HG03521 (cell line): ENCODE measurements at regions not wholly inside any gene's neighbourhood (a gene's known extent, or its start where the extent isn't known, plus 50 kb on each side); places are given as distances from the start of the nearest gene placed in this dataset.

Experiments
- ATAC-seq: cut with Tn5 transposase; IDR thresholded peaks from one replicate; pipeline ENCODE4 v1.9.1; 2021; ENCODE audit warnings: mild to moderate bottlenecking, moderate library complexity; ENCODE audit not compliant: unreplicated experiment

DNA sequence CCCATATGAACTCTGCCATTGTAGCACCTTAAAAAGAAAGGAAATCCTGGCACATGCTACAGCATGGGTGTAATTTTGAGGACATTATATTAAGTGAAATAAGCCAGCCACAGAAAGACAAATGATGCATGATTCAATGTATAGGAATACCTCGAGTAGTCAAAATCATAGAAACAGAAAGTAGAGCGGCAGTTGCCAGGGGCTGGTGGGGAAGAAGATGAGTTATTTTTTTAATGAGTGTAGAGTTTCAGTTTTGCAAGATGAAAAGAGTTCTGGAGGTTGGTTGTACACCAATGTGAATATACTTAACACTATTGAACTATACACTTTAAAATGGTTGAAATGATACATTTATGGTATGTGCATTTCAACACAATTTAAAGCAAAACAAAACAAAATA is 133.0 kb downstream of the ZDHHC21 start:
- ATAC-seq = peak; percentile 56

DNA sequence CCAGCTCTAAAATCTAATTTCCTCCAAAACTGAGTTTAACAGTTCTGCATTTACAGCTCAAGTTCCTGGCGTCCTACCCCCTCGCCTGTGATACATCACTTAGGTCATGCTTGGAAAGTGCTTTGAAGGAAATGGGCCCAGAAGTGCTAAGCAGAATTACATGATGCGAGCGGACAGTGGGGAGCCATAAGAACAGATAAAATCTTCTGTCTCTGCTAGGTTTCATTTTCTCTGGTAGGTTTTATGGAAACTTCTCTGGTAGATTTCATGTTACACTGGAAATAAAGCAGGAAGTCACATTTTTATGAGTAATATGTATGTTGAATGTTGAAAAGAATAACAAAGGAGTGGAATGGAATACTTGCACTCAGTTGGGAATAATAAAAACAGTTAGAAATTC is 138.3 kb downstream of the ZDHHC21 start:
- ATAC-seq = no peak

DNA sequence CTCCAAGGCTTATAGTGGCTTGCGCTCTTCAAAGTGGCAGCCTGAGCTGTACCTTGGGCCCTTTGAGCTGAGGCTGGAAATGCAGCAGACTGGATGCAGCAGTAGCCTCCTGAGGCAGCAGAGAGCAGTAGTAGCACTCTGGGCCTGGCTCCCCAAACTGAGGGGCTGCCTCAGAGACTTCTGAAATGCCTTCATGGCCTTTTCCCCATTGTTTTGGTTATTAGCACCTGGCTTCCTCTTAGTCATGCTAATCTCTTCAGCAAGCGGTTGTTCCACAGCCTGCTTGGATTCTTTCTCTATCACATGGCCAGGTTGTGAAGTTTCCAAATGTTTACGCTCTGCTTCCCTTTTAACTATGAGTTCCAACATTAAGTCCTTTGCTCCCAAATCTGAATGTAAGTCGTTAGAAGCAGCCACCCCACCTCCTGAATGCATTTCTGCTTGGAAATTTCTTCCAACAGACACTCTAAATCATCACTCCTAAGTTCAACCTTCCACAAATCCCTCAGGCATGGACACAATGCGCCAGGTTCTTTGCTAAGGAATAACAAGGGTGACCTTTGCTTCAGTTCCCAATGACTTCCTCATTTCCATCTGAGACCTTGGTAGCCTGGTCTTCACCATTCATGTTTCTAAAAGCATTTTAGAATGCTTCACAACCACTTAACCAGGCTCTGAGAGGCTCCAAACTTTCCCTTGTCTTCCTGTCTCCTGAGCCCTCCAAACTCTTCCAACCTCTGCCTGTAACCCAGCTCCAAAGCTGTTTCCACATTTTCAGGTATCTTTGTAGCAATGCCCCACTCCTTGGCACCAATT is 145.8 kb downstream of the ZDHHC21 start:
- ATAC-seq = no peak

DNA sequence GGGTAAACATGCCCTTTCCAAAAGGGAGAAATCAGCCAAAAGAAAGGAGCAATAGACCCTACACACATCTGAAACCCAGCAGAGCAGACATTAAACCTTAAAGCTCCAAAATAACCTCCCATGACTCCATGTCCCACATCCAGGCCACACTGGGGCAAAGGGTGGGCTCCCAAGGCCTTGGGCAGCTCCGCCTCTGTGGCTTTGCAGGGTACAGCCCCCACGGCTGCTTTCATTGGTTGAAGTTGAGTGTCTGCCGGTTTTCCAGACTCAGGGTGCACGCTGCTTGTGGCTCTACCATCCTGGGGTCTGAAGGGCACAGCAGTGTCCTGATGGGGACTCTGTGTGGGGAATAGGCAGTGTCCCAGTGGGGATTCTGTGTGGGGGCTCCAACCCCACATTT is 146.5 kb downstream of the ZDHHC21 start:
- ATAC-seq = no peak

DNA sequence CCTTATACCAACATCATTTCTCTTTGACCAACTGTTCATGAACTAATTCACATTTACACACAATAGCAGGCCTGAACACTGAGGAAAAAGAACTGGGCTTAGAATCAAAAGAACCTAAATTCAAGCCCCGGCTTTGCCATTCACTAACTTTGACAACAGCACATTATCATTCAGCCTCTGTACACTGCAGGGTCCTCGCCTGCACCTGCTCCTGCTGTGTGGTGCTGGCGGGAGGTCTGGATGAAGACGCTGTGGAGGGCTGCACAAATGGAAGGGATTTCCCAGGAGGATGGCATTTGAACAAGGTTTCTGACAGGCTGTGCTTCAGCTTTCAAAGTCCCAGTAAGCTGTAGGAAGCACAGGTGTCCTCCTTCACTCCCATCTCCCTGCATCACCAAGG is 151.2 kb downstream of the ZDHHC21 start:
- no peak for ATAC-seq

DNA sequence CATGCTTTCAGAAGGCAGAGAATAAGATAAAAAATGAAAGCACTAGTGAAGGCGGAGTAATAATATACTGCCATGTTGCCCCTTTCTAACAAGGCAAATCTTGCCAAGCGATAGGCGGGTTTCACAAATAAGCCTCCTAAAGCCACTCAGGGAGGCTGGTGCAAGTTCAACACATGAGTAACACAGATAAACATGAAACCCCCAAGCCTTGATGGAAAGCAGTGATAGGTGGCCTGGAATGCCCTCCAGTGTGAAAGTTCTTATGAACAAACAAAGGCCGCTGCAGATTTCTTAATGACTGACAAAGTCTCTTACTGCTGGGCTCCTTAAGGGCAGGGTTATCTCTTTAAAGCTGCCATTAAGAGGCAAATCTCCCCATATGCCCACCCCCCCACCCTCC is 154.7 kb downstream of the ZDHHC21 start:
- ATAC-seq = no peak

DNA sequence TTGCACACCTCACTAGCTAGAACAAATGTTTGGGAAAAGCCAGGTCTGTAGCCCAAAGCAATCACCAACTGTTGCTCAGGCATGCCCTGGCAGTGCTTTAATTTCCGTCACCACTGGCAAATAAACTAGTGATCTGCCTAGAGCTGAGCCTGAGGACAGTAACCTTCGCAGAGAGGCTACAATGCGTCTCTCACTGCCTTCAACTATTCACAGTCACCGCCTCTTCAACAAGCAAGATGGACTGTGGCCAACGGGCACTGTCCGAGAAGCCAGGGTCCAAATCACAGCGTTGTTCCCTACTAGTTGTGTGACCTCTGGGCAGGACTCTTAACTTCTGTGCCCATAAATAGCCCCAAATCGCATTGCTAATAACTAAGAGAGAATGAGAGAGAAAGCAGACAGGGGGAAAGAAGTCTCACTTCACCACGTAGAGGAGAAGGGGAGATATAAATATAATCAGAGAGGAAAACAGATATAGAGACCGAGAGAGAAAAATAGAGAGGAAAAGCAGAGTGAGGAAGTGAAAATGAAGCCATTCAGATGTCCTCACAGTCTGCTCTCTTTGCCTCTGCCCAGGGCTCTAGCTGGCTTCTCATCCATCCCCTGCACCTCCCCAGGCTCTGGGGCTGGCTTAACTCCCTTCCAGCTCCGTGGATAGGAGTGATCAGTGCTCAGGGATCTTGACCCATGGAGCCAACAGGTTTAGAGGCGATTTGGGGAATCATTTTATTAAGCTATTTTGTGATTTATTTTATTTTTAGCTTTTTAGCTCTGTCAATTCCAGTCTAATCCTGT is 157.9 kb downstream of the ZDHHC21 start:
- ATAC-seq = no peak

DNA sequence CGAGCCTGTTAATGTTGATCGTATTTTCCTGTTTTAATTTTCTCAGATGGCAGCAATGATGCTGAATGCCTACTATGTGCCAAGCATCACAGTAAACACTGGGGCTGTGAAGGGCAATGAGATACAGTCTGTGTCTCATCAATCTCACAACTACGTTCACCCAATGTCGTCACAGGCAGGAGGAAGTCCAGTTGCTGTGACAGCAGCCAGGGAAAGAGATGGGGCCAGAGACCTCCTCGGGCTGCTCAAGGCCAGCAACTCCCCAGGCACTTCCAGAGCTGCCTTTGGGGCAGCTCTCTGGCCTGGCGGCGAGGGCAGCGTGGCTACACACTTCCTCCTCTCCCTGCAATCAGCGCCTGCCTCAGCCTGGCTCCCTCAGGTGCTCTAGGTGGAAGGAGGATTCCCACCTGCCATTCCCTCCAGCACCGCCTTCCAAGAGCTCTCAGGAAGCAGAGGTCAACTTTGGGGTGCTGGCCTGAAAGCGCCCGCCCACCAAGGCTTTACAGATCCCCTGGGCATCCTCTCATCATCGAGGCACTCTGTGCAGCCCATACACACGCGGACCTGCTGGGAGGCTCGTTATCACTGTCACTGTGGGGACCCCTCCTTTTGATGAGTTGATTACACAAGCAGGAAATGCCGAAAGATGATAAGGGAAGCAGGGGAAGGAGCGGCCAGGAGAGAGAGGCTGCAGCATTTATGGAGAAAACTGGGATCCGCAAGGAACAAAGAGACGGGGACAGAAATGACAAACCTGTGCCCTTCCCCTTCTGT is 159.2 kb downstream of the ZDHHC21 start:
- no peak for ATAC-seq

DNA sequence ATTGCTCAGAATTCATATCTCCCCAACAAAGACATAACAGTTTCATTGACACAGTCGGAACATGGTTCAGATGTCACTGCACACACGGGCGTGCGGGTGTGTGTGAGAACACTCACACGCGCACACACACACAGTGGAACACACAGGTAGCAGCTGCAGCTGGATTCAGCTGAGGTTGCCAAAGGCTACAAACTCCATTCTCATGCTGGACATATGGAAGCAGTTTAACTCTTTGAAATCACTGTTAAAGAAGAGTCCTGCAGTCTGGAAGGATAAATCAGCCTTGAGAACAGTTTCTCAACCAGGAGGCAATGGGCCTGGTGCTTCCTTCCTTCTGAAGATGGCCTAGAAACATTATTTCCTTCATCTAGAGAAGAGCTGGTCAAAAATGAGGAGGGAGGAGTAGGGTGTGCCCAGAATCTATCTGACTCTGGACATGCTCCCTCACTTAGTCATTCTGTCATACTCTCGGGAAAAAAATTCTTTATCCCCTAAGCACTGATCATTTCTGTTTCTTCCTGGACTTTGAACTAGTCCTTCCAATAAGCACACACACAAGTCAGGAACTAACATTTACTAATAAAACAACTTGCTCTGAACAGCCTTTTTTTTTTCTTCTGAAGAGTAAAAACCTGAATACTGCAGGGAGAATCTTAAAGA is 160.6 kb downstream of the ZDHHC21 start:
- no peak for ATAC-seq

DNA sequence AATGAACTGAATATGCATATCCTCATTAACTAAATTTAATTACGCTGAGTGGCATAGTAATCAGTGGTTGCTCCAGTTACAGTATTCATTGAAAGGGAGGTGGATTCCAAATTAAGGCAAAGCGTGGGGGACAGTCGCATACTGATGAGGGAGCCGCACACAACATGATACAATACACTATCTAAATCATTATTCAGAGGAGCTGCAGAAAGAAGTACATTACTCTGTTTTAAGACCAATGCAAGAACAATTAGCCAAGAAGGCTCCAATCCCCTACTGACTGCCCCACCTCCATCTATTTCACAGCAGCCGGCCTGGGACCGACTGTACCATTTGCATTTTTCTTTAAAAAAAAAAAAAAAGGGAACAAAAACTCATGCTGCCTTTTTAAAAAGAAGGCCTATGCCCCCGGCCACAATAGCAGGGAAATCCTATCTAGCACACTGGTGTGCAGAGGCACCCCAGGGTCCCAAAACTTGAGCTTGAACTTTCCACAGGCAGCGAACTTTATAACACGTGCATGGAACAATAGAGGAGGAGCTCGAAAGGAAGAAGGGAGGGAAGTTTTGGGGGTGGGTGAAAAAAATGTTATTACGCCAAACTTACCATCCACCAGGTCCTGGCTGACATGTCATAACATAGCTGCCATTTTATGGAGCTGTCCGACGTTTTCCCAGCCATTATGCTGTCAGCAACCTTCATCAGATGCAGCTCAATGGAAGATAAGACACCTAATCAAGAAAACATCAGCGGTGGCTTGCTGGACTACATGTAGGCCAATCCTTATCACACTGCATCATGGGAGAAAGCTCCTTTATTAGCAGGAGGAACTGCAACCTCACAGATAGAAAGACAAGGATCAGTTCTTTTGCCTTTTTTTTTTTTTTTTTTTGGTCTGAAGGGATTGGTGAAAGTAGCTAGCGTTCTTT is 161.6 kb downstream of the ZDHHC21 start:
- no peak for ATAC-seq

DNA sequence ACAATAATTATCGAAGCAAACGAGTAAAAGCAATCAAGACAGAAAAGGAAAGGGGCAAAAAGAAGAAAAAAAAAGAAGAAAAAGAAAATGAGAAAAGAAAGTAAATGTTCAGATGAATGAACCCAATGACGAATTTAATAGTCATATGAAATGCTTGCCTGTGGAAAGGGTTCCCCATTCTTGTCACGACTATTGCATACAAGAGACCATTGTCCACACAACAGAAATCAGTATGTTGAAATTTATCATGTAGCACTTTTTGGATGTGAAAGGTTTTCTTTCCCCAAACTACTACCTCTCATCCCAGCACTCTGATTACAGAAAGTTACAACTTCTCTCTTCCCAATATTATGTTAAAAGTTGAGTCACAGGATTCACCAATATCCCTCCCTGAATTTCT is 162.4 kb downstream of the ZDHHC21 start:
- ATAC-seq = no peak

DNA sequence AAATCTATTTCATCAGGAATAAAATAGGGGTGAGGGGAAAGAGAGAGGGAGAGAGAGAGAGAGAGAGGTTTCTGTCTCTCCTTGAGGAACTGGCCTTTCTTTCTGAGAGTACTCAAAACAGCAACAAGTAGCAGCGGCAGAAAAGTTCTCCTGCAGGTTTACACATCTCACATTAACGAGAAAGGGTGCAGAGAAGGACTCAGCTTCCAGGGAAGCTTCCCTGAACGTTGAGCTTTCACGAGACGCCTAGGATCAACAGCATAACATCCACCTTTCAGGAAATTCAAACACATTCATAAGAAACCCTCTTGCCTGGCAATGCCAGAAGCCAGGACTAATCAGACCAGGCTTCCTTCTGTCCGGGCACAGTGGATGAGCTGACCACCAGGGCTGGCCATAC is 162.9 kb downstream of the ZDHHC21 start:
- no peak for ATAC-seq

DNA sequence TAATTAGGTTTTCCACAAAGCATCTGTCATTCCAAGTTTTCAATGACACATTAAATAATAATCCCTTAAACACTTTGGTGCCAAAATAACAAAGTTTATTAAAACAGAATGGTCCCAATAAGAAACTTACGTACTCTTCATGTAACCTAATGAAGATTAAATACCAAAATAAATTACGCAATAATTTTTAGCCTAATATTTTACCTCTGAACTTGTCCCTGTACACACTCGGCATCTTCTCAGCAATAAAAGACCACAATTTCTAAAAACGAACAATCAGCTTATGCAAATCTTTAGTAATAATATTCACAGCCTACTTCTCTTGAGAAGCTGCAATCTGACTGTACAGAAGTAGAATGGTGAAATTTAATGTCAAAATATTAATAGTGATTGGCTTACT is 163.6 kb downstream of the ZDHHC21 start:
- ATAC-seq = no peak

DNA sequence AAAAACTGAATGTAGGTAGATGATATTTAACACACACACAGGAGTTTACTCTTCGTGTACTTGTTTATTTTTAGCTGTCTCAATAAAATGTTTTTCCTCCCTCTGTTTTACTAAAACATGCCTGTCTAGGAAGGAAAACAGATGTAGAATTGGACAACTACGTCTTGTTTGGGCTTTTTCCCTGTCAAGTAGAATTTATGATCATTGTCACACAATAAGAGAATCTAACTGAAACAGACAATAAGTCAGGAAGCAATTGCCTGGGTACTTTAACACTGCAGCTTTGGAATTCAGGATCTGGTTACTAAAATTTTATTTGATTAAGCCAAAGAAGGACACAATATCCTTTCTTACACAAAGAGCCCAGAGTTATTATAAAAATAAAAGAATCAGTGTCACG is 164.2 kb downstream of the ZDHHC21 start:
- no peak for ATAC-seq

DNA sequence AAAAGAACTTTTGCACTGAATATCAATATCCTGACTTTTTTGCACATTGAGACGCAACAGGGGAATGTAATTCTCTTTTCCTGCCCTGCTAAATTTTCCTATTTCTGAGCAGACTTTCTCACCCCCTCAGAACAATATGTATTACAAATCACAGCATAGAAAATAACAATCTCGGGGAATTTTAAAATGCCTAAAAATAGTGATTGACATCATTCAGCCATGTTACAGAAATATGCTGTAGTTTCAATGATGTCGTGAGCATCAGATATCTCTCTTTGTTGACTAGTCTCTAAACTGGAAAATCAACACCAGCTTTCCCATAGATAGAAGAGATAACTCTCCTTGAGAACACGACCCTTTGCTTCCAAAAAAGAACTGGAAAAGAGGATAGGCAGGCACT is 166.7 kb downstream of the ZDHHC21 start:
- no peak for ATAC-seq

DNA sequence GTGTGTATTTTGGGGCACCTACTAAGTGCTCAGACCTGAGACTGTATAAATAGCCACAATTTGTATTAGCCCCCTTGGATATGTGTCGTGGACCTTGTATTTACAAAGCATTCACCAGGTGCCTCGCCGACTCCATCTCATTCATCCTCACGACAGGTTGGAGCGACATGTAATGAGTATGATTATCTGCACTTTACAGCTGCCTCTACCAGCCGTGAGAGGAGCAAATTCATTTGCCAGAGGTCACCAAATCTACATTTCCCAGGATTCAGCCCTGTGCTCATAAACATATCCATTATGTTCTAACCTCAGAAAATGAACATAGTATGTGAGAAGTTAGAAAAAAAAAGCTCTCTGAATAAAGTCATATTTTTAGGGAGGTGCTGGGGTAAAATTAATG is 167.4 kb downstream of the ZDHHC21 start:
- ATAC-seq = no peak

DNA sequence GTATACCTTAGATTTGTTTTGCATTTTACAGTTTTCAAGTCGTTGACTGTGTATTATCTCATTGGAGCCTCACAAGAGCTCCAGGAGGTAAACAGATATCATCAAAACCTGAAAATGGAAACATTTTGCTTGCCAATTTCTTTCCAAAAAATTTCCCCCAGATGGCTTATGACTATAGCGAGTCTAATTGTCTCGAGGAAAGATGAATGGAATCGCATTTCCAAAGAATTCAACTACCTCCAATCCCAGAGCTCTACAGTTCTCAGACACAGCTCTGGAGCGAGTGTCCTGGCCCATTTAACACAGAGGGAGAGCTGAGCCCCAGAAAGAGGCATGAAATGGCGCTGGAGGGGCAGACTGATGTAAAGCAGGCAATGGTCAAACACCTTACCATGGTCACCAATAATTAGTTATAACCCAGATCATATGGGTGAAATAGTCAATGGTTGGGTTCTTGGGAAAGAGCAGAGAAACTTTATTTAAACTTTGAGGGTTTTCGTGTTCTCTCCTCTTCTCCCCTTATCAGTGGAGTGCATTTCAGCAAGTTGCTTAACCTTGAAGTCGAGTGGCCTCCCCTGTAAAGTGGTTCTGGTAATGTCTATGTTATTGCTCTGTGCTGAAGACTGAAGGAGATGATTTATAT is 168.2 kb downstream of the ZDHHC21 start:
- ATAC-seq = no peak

DNA sequence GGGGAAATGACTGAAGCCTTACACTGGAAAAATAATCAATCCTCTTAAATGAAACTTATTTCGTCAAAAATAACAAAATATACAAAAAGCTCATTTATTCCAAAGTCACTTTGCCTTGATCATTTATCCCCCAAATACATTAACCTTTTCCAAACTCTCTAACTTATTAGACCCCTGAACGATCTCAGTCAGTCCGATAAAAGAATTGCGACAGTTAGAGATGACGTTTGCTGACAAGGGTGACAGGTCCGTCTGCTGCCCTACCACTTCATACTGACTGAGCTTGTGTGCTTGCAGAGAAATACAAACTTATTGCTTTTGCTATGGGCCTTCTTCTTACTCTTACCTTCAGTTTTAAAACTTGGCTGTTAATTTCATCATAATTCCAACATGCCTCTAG is 169.7 kb downstream of the ZDHHC21 start:
- ATAC-seq = no peak

DNA sequence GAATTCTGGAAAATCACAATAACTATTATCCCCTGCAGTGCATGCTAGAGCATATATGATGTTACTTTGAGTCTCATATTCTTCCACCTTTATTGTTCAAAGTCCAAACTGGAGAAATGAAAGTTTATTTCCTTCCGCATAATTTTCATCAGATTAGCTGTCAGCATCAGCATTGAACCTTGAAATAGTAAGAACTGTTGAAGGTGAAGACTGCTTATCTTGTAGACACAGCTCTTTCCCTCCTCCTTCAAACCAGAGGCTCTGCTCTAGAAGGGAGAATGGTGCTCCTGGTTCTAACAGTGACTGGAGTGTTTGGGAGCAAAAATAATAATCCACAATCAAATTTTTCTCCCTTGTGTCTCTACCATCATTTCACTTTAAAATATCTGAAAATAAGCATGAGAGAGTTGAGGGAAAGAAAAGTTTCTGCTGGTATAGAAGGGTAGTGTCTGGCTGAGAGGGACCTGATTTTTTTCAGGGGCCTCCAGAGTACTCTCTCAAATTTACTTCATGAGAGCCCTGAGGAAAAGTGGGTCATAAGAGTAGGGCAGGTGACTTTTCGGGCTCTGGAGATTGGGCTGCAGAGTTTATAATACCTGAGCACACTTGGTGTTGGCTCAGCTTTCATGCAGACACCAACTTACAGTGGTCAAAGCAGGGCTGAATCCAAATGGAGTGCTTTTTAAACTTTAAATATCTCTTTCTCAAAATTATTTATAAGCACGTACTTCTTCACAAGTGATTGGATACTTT is 170.4 kb downstream of the ZDHHC21 start:
- ATAC-seq = no peak
